OCI-LY7 (cell line): ENCODE measurements at regions not wholly inside any gene's neighbourhood (a gene's known extent, or its start where the extent isn't known, plus 50 kb on each side); places are given as distances from the start of the nearest gene placed in this dataset.

ENCODE experiments used
- CTCF ChIP-seq: fragments of 200-600 bp; sonication (generic); conservative IDR thresholded peaks from 2 replicates; pipeline ENCODE4 v1.5.1; 2014; ENCODE audit warnings: mild to moderate bottlenecking, antibody characterized with exemption, low read length, moderate library complexity, mixed read lengths
- EZH2phosphoT487 ChIP-seq: fragments of 200-600 bp; sonication (generic); IDR thresholded peaks from 2 replicates; pipeline ENCODE4 v1.6.1; 2018; ENCODE audit warnings: low read depth, borderline replicate concordance, mild to moderate bottlenecking, mixed run types, antibody characterized with exemption, low read length, moderate library complexity, mixed read lengths

GRCh38 chr9:80503671-80504281, 932.0 kb downstream of the TLE4 start:
- no peak for TF ChIP-seq CTCF
- TF ChIP-seq EZH2phosphoT487 = no peak
